A549 (cell line): ENCODE measurements at regions not wholly inside any gene's neighbourhood (a gene's known extent, or its start where the extent isn't known, plus 50 kb on each side); places are given as distances from the start of the nearest gene placed in this dataset.

Experiments
- ATAC-seq, 2 experiments: fragments of 200-7000 bp in 1 of 2; fragments of >200 bp in 1 of 2; cut with Nextera tagmentation in 1 of 2; cut with Tn5 transposase in 1 of 2; 3 replicates each; pipeline versions ENCODE4 v1.8.0 to v1.9.1; 2018 to 2020; ENCODE audit warnings: mild to moderate bottlenecking in 1 of 2, moderate library complexity in 1 of 2
- CTCF ChIA-PET: fragments of 300-600 bp; sonication (Branson Sonifier 250); formaldehyde crosslinking; extraction: SDS; loops from one replicate; lab custom pipeline; 2021; ENCODE audit warnings: antibody characterized with exemption, inconsistent platforms; lab: Yijun Ruan, JAX
- POLR2A ChIA-PET: fragments of 350-600 bp; formaldehyde crosslinking; extraction: SDS; loops from one replicate; lab custom pipeline; 2021; ENCODE audit warnings: antibody characterized with exemption, inconsistent platforms; lab: Yijun Ruan, JAX
- DNase-seq, 2 experiments: peaks; one replicate each; pipeline versions ENCODE4 v3.0.0 to v3.0.0-alpha.2; 2011 to 2016; ENCODE audit warnings: low read depth in 1 of 2, low spot score in 1 of 2
- FAIRE-seq: peaks from 2 replicates; lab custom pipeline; 2011; peaks lifted over from hg19 to GRCh38; lab: Jason Lieb, UNC
- H3K27ac ChIP-seq, 2 experiments: fragments of >200 bp; sonication (Bioruptor Twin); formaldehyde crosslinking; 3 replicates each; pipeline ENCODE4 v1.5.1; 2016 to 2017
- H3K4me1 ChIP-seq: fragments of >200 bp; sonication (Bioruptor Twin); formaldehyde crosslinking; 3 replicates; pipeline ENCODE4 v1.6.1; 2016
- H3K4me2 ChIP-seq: fragments of >200 bp; sonication (Bioruptor Twin); formaldehyde crosslinking; 3 replicates; pipeline ENCODE4 v1.6.1; 2016
- H3K4me3 ChIP-seq: fragments of >200 bp; sonication (Bioruptor Twin); formaldehyde crosslinking; 3 replicates; pipeline ENCODE4 v1.5.1; 2016
- H3K9me3 ChIP-seq: fragments of >200 bp; sonication (Bioruptor Twin); formaldehyde crosslinking; 3 replicates; pipeline ENCODE4 v1.6.1; 2016
- BHLHE40 ChIP-seq: IDR thresholded peaks from 2 replicates; pipeline ENCODE4 v1.6.1; 2012; ENCODE audit warnings: low read depth, low read length, inconsistent platforms
- CBX2 ChIP-seq: fragments of 200-600 bp; sonication (generic); IDR thresholded peaks from 2 replicates; pipeline ENCODE4 v1.6.1; 2016; ENCODE audit warnings: low read depth, mild to moderate bottlenecking, borderline replicate concordance
- CBX8 ChIP-seq: fragments of 200-600 bp; sonication (generic); IDR thresholded peaks from 2 replicates; pipeline ENCODE4 v1.6.1; 2016
- CEBPB ChIP-seq, 2 experiments: fragments of >200 bp in 1 of 2; sonication (Bioruptor Twin) in 1 of 2; formaldehyde crosslinking in 1 of 2; IDR thresholded peaks; 2 replicates each; pipeline ENCODE4 v1.6.1; 2012 to 2016
- EHMT2 ChIP-seq: fragments of 200-600 bp; sonication (generic); IDR thresholded peaks from 2 replicates; pipeline ENCODE4 v1.6.1; 2016; ENCODE audit warnings: antibody characterized with exemption, low read depth, mild to moderate bottlenecking, moderate library complexity
- FOXS1 ChIP-seq: fragments of 250-450 bp; sonication (Bioruptor Pico); IDR thresholded peaks from 2 replicates; pipeline ENCODE4 v1.5.0; 2020; ENCODE audit warnings: mild to moderate bottlenecking, moderate library complexity
- HOXB5 ChIP-seq: fragments of 250-450 bp; sonication (Bioruptor Pico); IDR thresholded peaks from 2 replicates; pipeline ENCODE4 v1.5.0; 2020; ENCODE audit warnings: mild to moderate bottlenecking, moderate library complexity
- NPAS2 ChIP-seq: fragments of 250-450 bp; sonication (Bioruptor Pico); IDR thresholded peaks from 2 replicates; pipeline ENCODE4 v1.8.0; 2022; ENCODE audit warnings: mild to moderate bottlenecking, moderate library complexity, borderline replicate concordance
- POLR2AphosphoS2 ChIP-seq: conservative IDR thresholded peaks from 2 replicates; pipeline ENCODE4 v1.6.1; 2012; ENCODE audit warnings: low read length, improper control_type of control experiment, inconsistent platforms
- RCOR1 ChIP-seq: fragments of 150-350 bp; IDR thresholded peaks from 2 replicates; pipeline ENCODE4 v1.6.1; 2014; ENCODE audit warnings: antibody characterized with exemption, low read length, low read depth
- SMC3 ChIP-seq: fragments of >200 bp; sonication (Bioruptor Twin); formaldehyde crosslinking; IDR thresholded peaks from 3 replicates; pipeline ENCODE4 v1.6.1; 2018; ENCODE audit warnings: inconsistent platforms
- ZC3H11A ChIP-seq: fragments of 450-650 bp; IDR thresholded peaks from 2 replicates; pipeline ENCODE4 v1.6.1; 2014; ENCODE audit warnings: antibody characterized with exemption, mild to moderate bottlenecking
- ZFP36 ChIP-seq: fragments of 450-650 bp; IDR thresholded peaks from 2 replicates; pipeline ENCODE4 v1.6.1; 2014; ENCODE audit warnings: borderline replicate concordance; ENCODE audit not compliant: partially characterized antibody
- ZNF302 ChIP-seq: fragments of 250-450 bp; sonication (Bioruptor Pico); IDR thresholded peaks from 2 replicates; pipeline ENCODE4 v1.9.0; 2021; ENCODE audit warnings: inconsistent platforms, mild to moderate bottlenecking, moderate library complexity
- WGBS: methylation state at CpG from one replicate; pipeline ENCODE4 v1.1.6; 2017; ENCODE audit errors: missing lambda C conversion rate; 5-methylcytosine and 5-hydroxymethylcytosine counted together
- TF ChIP-seq, protein P1 (sequence below): IDR thresholded peaks from 2 replicates; pipeline ENCODE4 v1.6.1; 2012
- TF ChIP-seq, protein P2 (sequence below): fragments of >200 bp; sonication (Bioruptor Twin); formaldehyde crosslinking; IDR thresholded peaks from 3 replicates; pipeline ENCODE4 v1.6.1; 2016
- TF ChIP-seq, protein P3 (sequence below): IDR thresholded peaks from 2 replicates; pipeline ENCODE4 v1.6.1; 2012
- TF ChIP-seq, protein P4 (sequence below): fragments of 150-350 bp; IDR thresholded peaks from 2 replicates; pipeline ENCODE4 v1.6.1; 2014; ENCODE audit warnings: low read depth, mild to moderate bottlenecking, low read length
- TF ChIP-seq, protein P5 (sequence below): fragments of 200-600 bp; sonication (generic); IDR thresholded peaks from 2 replicates; pipeline ENCODE4 v1.6.1; 2016; ENCODE audit warnings: antibody characterized with exemption, mild to moderate bottlenecking, moderate library complexity
- TF ChIP-seq, protein P6 (sequence below): fragments of >200 bp; sonication (Bioruptor Twin); formaldehyde crosslinking; IDR thresholded peaks from 2 replicates; pipeline ENCODE4 v1.6.1; 2016

DNA sequence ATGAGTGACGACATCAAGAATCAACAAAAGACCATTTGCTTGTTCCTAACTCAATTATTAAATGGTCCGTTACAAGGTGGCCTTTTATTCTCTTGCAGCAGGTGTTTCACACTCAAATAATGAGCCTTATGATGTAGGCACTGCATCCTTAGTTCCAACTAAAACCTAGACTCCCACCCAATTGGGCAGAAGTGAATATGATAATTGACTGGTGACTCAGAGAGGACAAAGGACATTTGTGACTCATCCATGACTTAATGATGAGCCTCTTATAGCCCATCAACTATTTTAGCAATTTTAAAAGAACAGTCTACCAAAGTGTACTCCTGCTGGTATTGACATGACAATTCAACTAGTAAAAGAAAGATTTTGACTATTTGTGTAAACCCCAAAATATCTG lies 1027.8 kb upstream of the PHF14 start (continued):
- no peak for TF ChIP-seq EHMT2
- TF ChIP-seq, protein P1, sequence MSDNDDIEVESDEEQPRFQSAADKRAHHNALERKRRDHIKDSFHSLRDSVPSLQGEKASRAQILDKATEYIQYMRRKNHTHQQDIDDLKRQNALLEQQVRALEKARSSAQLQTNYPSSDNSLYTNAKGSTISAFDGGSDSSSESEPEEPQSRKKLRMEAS: no peak

DNA sequence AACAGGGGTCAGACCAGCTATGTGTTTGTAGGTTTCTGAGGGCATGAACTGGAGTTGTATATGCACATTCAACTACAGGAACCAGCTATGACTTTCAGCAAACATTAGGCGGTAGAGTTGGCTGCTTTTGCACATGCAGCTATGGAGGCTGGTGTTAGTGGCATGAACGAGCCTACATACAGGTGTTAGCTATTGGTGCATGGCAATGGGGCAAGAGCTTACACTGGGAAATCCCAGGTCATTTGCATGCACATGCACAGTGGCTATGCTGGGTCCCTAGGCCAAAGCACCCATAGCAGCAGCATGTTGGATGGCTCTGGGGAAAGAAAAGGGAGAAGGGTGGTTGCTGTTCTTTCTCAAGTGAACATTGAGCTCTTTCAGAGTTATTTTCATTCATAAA lies 1018.5 kb upstream of the PHF14 start:
- CTCF ChIA-PET: interaction anchor here (1.2 kb wide), 1 partner anchor 14 kb away, joined by 3 read pairs; no protein-coding TSS in a partner anchor
- 13% methylated on average over 2 of the region's 2 CpGs for WGBS
- TF ChIP-seq CBX2 (no peak), ZC3H11A (no peak), SMC3 (no peak), RCOR1 (no peak), BHLHE40 (no peak), NPAS2 (no peak)
- TF ChIP-seq, protein P2, sequence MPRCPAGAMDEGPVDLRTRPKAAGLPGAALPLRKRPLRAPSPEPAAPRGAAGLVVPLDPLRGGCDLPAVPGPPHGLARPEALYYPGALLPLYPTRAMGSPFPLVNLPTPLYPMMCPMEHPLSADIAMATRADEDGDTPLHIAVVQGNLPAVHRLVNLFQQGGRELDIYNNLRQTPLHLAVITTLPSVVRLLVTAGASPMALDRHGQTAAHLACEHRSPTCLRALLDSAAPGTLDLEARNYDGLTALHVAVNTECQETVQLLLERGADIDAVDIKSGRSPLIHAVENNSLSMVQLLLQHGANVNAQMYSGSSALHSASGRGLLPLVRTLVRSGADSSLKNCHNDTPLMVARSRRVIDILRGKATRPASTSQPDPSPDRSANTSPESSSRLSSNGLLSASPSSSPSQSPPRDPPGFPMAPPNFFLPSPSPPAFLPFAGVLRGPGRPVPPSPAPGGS: no peak
- TF ChIP-seq, protein P3, sequence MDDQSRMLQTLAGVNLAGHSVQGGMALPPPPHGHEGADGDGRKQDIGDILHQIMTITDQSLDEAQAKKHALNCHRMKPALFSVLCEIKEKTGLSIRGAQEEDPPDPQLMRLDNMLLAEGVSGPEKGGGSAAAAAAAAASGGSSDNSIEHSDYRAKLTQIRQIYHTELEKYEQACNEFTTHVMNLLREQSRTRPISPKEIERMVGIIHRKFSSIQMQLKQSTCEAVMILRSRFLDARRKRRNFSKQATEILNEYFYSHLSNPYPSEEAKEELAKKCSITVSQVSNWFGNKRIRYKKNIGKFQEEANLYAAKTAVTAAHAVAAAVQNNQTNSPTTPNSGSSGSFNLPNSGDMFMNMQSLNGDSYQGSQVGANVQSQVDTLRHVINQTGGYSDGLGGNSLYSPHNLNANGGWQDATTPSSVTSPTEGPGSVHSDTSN: no peak
- TF ChIP-seq, protein P4, sequence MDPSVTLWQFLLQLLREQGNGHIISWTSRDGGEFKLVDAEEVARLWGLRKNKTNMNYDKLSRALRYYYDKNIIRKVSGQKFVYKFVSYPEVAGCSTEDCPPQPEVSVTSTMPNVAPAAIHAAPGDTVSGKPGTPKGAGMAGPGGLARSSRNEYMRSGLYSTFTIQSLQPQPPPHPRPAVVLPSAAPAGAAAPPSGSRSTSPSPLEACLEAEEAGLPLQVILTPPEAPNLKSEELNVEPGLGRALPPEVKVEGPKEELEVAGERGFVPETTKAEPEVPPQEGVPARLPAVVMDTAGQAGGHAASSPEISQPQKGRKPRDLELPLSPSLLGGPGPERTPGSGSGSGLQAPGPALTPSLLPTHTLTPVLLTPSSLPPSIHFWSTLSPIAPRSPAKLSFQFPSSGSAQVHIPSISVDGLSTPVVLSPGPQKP: no peak
- no peaks in the 10 kb centered on the region for H3K4me1 ChIP-seq
- H3K4me3 ChIP-seq: no peak overlapping the region
- DNase-seq (no peak), FAIRE-seq (no peak), ATAC-seq (no peak)
- POLR2A ChIA-PET: no interaction called here
- H3K27ac ChIP-seq: no peak overlapping the region
- no peaks in the 10 kb centered on the region for H3K9me3 ChIP-seq
- H3K4me2 ChIP-seq: no peak overlapping the region

DNA sequence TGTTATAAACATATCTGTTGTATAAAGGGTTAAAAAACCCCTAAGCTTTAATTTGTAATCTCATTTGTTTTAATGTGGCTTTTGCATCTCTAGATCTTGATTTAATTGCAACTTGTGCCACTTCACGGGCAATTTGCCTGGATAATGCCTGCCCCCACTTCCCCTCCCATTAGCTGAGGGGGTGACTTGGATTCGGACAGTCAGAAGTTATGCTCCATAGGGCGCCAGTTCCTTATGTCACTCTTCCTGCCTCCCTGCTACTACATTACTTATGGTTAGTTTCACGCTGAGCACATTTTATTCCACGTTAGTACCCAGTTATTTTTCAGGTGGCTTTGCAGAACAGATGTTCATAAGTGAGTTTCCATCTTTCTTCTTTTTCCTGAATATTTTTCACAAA lies 1015.2 kb upstream of the PHF14 start:
- POLR2A ChIA-PET: no interaction called here
- no peak for TF ChIP-seq CBX8
- TF ChIP-seq, protein P2: no peak
- TF ChIP-seq, protein P5, sequence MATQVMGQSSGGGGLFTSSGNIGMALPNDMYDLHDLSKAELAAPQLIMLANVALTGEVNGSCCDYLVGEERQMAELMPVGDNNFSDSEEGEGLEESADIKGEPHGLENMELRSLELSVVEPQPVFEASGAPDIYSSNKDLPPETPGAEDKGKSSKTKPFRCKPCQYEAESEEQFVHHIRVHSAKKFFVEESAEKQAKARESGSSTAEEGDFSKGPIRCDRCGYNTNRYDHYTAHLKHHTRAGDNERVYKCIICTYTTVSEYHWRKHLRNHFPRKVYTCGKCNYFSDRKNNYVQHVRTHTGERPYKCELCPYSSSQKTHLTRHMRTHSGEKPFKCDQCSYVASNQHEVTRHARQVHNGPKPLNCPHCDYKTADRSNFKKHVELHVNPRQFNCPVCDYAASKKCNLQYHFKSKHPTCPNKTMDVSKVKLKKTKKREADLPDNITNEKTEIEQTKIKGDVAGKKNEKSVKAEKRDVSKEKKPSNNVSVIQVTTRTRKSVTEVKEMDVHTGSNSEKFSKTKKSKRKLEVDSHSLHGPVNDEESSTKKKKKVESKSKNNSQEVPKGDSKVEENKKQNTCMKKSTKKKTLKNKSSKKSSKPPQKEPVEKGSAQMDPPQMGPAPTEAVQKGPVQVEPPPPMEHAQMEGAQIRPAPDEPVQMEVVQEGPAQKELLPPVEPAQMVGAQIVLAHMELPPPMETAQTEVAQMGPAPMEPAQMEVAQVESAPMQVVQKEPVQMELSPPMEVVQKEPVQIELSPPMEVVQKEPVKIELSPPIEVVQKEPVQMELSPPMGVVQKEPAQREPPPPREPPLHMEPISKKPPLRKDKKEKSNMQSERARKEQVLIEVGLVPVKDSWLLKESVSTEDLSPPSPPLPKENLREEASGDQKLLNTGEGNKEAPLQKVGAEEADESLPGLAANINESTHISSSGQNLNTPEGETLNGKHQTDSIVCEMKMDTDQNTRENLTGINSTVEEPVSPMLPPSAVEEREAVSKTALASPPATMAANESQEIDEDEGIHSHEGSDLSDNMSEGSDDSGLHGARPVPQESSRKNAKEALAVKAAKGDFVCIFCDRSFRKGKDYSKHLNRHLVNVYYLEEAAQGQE: no peak
- TF ChIP-seq ZNF302 (CRISPR knock-in tag): no peak
- no peak for TF ChIP-seq POLR2AphosphoS2
- TF ChIP-seq SMC3: no peak
- no peak for TF ChIP-seq CEBPB (IDR thresholded peaks at IDR 0.05)
- no peak for TF ChIP-seq HOXB5 (CRISPR knock-in tag)
- no peak for TF ChIP-seq ZFP36
- no peak for TF ChIP-seq FOXS1 (CRISPR knock-in tag)
- TF ChIP-seq, protein P6, sequence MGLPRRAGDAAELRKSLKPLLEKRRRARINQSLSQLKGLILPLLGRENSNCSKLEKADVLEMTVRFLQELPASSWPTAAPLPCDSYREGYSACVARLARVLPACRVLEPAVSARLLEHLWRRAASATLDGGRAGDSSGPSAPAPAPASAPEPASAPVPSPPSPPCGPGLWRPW: no peak
- TF ChIP-seq, protein P1: no peak
- no peak for TF ChIP-seq NPAS2
- TF ChIP-seq, protein P4: no peak
- WGBS: 4% methylated on average over 5 of the region's 5 CpGs

More for the DNA sequence above, 1015.2 kb upstream of the PHF14 start:
- H3K27ac ChIP-seq: no peak overlapping the region
- H3K9me3 ChIP-seq: no peaks in the 10 kb centered on the region
- FAIRE-seq (no peak), ATAC-seq (no peak), DNase-seq (no peak)
- no peak overlapping the region for H3K4me3 ChIP-seq
- no peaks in the 10 kb centered on the region for H3K4me1 ChIP-seq
- CTCF ChIA-PET: no interaction called here
- no peak overlapping the region for H3K4me2 ChIP-seq
